GDM1 (cell line): ENCODE measurements at regions not wholly inside any gene's neighbourhood (a gene's known extent, or its start where the extent isn't known, plus 50 kb on each side); places are given as distances from the start of the nearest gene placed in this dataset.
"Not testable (repeated sequence)": the region's sequence is repeated elsewhere in the genome, so short reads cannot be mapped to it uniquely, and the experiment has no call there.

ENCODE experiments used
- DNase-seq: peaks from one replicate; lab custom pipeline; 2025; lab: John Stamatoyannopoulos, UW

- no peak for DNase-seq
Observed at GRCh38 chr5:14942212-14942611, 70.6 kb upstream of the ANKH start.

DNA sequence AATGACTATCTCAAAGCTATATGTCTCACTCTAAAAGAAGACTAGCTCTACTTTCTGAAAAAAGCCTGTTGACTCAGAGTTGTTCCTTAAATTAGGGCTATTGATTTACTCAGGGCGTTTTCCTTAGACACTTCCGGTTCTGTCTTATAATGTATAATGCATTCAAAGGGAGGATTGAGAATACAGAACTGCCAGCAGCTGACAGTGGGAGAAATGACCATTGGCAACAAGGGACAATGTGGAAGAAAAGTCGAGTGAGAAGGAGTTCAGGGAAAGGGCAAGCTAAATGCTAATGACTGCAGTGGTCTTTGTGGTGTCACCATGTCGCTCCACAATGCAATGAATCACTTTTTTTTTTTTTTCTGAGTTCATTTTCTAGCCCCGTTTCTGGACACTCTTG lies 65.7 kb upstream of the ANKH start:
- DNase-seq: no peak

DNA sequence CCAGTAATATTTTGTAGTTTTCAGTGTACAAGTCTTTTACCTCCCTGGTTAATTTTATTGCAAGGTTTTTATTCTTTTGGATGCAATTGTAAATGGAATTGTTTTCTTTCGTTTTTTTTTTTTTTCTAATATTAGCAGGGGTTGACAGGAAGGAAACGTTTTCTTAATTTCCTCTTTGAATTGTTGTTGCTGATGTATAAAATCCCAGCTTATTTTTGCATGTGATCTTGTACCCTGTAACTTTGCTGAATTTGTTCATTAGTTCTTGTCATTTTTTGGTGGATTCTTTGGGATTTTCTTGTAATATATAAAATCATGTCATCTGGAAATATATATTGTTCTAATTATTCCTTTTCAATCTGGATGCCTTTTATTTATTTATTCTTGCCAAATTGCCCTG lies 65.0 kb upstream of the ANKH start:
- no peak for DNase-seq

DNA sequence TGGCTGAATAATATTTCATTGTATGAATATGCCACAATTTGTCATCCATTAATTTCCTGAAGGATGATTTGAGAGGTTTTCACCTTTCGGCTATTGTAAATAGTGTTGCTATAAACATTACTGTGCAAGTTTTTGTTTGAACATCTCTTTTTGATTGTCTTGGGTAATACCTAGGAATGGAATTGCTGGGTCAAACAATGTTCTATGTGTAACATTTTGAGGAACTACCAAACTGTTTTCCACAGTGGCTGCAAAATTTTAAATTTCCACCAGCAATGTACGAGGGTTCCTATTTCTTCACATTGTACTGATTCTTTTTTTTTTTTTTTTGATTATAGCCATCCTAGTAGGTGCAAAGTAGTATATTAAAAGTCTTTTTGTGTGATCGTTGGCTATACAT lies 63.8 kb upstream of the ANKH start:
- DNase-seq: no peak

GRCh38 chr5:14932902-14933469 lies 61.4 kb upstream of the ANKH start:
- DNase-seq: no peak

DNA sequence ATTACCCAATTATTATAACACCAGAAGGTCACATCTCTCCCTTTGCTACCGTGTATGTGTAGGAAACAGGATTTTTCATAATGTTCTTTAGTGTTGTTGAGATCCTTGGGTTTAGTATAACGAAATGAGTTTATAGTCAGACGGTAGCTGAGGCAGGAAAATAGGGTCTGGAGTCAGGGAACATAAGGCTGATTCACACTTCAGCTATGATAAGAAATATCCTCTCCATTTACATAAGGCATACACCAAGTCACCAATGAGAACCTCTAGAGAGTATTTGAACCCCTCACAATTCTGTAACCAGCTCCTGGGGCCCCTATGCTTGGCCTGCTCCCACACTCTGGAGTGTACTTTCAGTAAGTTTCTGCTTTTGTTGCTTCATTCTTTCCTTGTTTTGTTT lies 58.9 kb upstream of the ANKH start:
- DNase-seq: no peak

DNA sequence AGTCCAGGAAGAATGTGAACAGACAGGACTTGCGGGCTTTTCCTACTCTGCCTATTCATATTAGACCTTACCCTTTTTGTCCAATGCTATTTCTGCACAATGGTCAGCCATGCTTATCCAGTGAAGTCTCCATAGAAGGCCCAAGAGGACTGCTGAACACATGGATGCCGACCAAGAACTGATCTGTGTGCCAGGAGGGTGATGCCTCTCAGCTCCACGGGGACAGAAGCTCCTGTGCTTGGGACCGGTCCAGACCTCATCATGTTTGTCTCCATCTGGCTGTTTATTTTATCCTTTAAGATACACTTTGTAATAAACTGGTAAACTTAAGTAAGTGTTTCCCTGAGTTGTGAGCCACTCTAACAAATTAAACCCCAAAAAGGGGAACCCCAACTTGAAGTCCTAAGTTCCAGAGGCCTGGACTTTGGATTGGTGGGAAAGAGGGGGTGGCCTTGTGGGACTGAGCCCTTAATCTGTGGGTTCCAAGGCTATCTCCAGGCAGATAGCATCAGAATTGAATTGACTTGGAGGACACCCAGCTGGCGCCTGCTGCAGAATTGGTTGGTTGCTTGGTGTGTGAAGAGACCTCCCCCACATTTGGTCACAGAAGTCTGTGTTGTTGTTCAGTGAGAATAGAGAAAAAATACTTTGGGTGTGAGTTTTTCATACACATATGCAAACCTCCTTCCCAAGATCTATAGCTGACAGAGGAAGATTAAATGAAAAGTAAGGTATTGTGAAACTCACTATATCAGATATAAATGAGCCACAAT lies 57.9 kb upstream of the ANKH start:
- DNase-seq: no peak

DNA sequence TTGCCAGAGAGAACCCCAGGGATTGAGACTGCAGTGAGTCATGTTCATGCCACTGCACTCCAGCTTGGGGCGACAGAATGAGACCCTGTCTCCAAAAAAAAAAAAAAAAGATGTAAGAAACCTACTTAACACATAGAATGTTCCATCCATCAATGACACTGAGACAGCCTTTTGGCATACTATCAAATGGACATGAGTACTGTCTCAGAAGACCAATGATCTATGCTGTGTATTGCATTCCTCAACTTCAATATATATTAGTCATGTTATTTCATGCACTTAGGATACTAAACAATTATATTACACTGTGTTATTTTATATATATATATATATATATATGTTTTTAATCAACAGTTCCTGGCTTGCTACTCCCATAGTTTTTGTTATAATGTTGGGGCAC lies 57.1 kb upstream of the ANKH start:
- DNase-seq: no peak

- no peak for DNase-seq
Observed at GRCh38 chr5:14925326-14925725, 53.7 kb upstream of the ANKH start.

- not testable (repeated sequence) for DNase-seq
Observed at GRCh38 chr5:14922952-14923351, 51.4 kb upstream of the ANKH start.

DNA sequence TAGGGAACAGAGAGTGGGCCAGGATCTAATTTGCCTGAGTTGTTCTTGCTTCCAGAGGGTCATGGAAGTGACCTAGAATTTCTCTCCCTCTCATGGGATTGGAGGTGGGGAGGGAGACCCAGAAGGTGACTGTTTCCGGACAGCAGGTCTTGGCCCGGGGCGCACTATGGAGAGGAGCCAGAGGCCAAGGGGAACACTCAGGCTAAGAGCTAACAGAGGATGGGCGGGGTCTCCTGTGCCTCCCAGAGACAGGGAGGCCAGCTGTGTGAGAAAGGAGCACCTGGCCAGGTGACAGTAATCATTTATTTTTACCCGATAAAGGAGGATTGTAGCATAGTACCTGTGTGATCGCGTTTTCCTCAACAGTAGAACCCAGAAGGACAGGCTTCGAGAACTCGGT lies 50.9 kb upstream of the ANKH start:
- DNase-seq: no peak
